ENCODE measurements at regions not wholly inside any gene's neighbourhood (a gene's known extent, or its start where the extent isn't known, plus 50 kb on each side); places are given as distances from the start of the nearest gene placed in this dataset.

GRCh38 chr2:235195921-235196320 is 244.1 kb downstream of the SH3BP4 start:
- H3K4me2 ChIP-seq, result no peak overlapping the region
- no peak for TF ChIP-seq Cebpa-rat (IDR thresholded peaks at IDR 0.05)
- no peak overlapping the region for H3K4me3 ChIP-seq
- no peaks in the 10 kb centered on the region for H3K4me1 ChIP-seq
- no peak overlapping the region for H3K27ac ChIP-seq
- no peaks in the 10 kb centered on the region for H4K20me1 ChIP-seq
- no peak overlapping the region for H3K9ac ChIP-seq
- H3K36me3 ChIP-seq, result no peaks in the 10 kb centered on the region
- no peaks in the 10 kb centered on the region for H3K27me3 ChIP-seq
- H3K9me3 ChIP-seq (replicated peaks in 1 of 11), result no peaks in the 10 kb centered on the region; a peak in 1 of 22 replicates

GRCh38 chr2:235199128-235199527 is 247.3 kb downstream of the SH3BP4 start:
- H3K9ac ChIP-seq, result no peak overlapping the region
- no peaks in the 10 kb centered on the region for H3K27me3 ChIP-seq
- H3K4me3 ChIP-seq, result no peak overlapping the region
- no peak overlapping the region for H3K27ac ChIP-seq
- H3K36me3 ChIP-seq, result no peaks in the 10 kb centered on the region
- H3K4me2 ChIP-seq, result no peak overlapping the region
- peaks cover 0 to 5% (median 0%) of the 10 kb centered on the region in 10 experiments; a peak in 1 of 20 replicates for H3K4me1 ChIP-seq
- no peak for TF ChIP-seq Cebpa-rat (IDR thresholded peaks at IDR 0.05)
- H4K20me1 ChIP-seq, result no peaks in the 10 kb centered on the region
- peaks cover 0 to 7% (median 2%) of the 10 kb centered on the region in 11 experiments; a peak in 16 of 22 replicates for H3K9me3 ChIP-seq (replicated peaks in 1 of 11)

GRCh38 chr2:235200216-235200615 is 248.4 kb downstream of the SH3BP4 start:
- peaks cover 0 to 5% (median 0%) of the 10 kb centered on the region in 10 experiments; a peak in 1 of 20 replicates for H3K4me1 ChIP-seq
- no peak overlapping the region for H3K9ac ChIP-seq
- peaks cover 0 to 16% (median 10%) of the 10 kb centered on the region in 11 experiments; a peak in 17 of 22 replicates for H3K9me3 ChIP-seq (replicated peaks in 1 of 11)
- no peaks in the 10 kb centered on the region for H4K20me1 ChIP-seq
- no peak overlapping the region for H3K4me3 ChIP-seq
- no peak for TF ChIP-seq Cebpa-rat (IDR thresholded peaks at IDR 0.05)
- H3K36me3 ChIP-seq, result no peaks in the 10 kb centered on the region
- H3K27ac ChIP-seq, result no peak overlapping the region
- no peak overlapping the region for H3K4me2 ChIP-seq
- peaks cover 0 to 8% (median 0%) of the 10 kb centered on the region in 11 experiments; a peak in 1 of 22 replicates for H3K27me3 ChIP-seq

GRCh38 chr2:235201756-235202155 is 249.9 kb downstream of the SH3BP4 start:
- H3K27ac ChIP-seq, result no peak overlapping the region
- no peaks in the 10 kb centered on the region for H4K20me1 ChIP-seq
- TF ChIP-seq Cebpa-rat (IDR thresholded peaks at IDR 0.05), result no peak
- no peak overlapping the region for H3K4me3 ChIP-seq
- no peaks in the 10 kb centered on the region for H3K36me3 ChIP-seq
- peaks cover 0 to 9% (median 0%) of the 10 kb centered on the region in 11 experiments; a peak in 3 of 22 replicates for H3K27me3 ChIP-seq
- H3K4me2 ChIP-seq, result 0 out of 22 replicates have a peak overlapping the region, but pooled peaks of 1 of the 11 experiments have one; percentile 16
- no peak overlapping the region for H3K9ac ChIP-seq
- peaks cover 0 to 13% (median 6%) of the 10 kb centered on the region in 10 experiments; a peak in 15 of 20 replicates for H3K4me1 ChIP-seq
- H3K9me3 ChIP-seq (replicated peaks in 1 of 11), result peaks cover 0 to 16% (median 10%) of the 10 kb centered on the region in 11 experiments; a peak in 17 of 22 replicates

GRCh38 chr2:235204948-235205347 is 253.1 kb downstream of the SH3BP4 start:
- Histone ChIP-seq H3K4me2 (no peak overlapping the region), H3K27me3 (peaks cover 0 to 24% (median 0%) of the 10 kb centered on the region in 11 experiments; a peak in 5 of 22 replicates), H3K9ac (no peak overlapping the region), H3K4me1 (peaks cover 0 to 31% (median 17%) of the 10 kb centered on the region in 10 experiments; a peak in 15 of 20 replicates), H4K20me1 (no peaks in the 10 kb centered on the region), H3K36me3 (no peaks in the 10 kb centered on the region), H3K4me3 (no peak overlapping the region), H3K9me3 (replicated peaks in 1 of 11) (peaks cover 7 to 29% (median 25%) of the 10 kb centered on the region in 11 experiments), H3K27ac (no peak overlapping the region)
- no peak for TF ChIP-seq Cebpa-rat (IDR thresholded peaks at IDR 0.05)

- Histone ChIP-seq H3K4me3 (no peak overlapping the region), H3K4me1 (peaks cover 0 to 31% (median 17%) of the 10 kb centered on the region in 10 experiments; a peak in 15 of 20 replicates), H3K4me2 (peak overlapping the region in 9 of 11 experiments; percentile 2 to 80 (median 71); a peak in 14 of 22 replicates)
Measured at GRCh38 chr2:235206399-235206798, 254.6 kb downstream of the SH3BP4 start.

GRCh38 chr2:235206980-235207579 is 255.3 kb downstream of the SH3BP4 start:
- H3K9ac ChIP-seq, result no peak overlapping the region
- H3K4me2 ChIP-seq, result peak overlapping the region in 9 of 11 experiments; percentile 2 to 80 (median 71); a peak in 16 of 22 replicates
- H3K4me3 ChIP-seq, result no peak overlapping the region
- H4K20me1 ChIP-seq, result no peaks in the 10 kb centered on the region
- H3K27me3 ChIP-seq, result peaks cover 0 to 24% (median 0%) of the 10 kb centered on the region in 11 experiments; a peak in 5 of 22 replicates
- peaks cover 0 to 29% (median 17%) of the 10 kb centered on the region in 10 experiments; a peak in 15 of 20 replicates for H3K4me1 ChIP-seq
- H3K9me3 ChIP-seq (replicated peaks in 1 of 11), result peaks cover 15 to 43% (median 28%) of the 10 kb centered on the region in 11 experiments
- no peak for TF ChIP-seq Cebpa-rat (IDR thresholded peaks at IDR 0.05)
- H3K27ac ChIP-seq, result no peak overlapping the region
- no peaks in the 10 kb centered on the region for H3K36me3 ChIP-seq

More at GRCh38 chr2:235206399-235206798, 254.6 kb downstream of the SH3BP4 start:
- no peak overlapping the region for H3K9ac ChIP-seq
- no peaks in the 10 kb centered on the region for H4K20me1 ChIP-seq
- TF ChIP-seq Cebpa-rat (IDR thresholded peaks at IDR 0.05), result no peak
- H3K9me3 ChIP-seq (replicated peaks in 1 of 11), result peaks cover 15 to 43% (median 28%) of the 10 kb centered on the region in 11 experiments
- no peak overlapping the region for H3K27ac ChIP-seq
- peaks cover 0 to 24% (median 0%) of the 10 kb centered on the region in 11 experiments; a peak in 5 of 22 replicates for H3K27me3 ChIP-seq
- no peaks in the 10 kb centered on the region for H3K36me3 ChIP-seq

GRCh38 chr2:235211056-235211455 is 259.2 kb downstream of the SH3BP4 start:
- Histone ChIP-seq H3K9me3 (replicated peaks in 1 of 11) (peaks cover 12 to 34% (median 16%) of the 10 kb centered on the region in 11 experiments; a peak in 20 of 22 replicates), H3K4me1 (peaks cover under 1 to 28% (median 17%) of the 10 kb centered on the region in 10 experiments; a peak in 18 of 20 replicates), H3K27ac (no peak overlapping the region), H3K9ac (no peak overlapping the region), H3K36me3 (no peaks in the 10 kb centered on the region), H4K20me1 (no peaks in the 10 kb centered on the region), H3K4me3 (no peak overlapping the region), H3K27me3 (peaks cover 0 to 16% (median 0%) of the 10 kb centered on the region in 11 experiments; a peak in 4 of 22 replicates), H3K4me2 (no peak overlapping the region)
- TF ChIP-seq Cebpa-rat (IDR thresholded peaks at IDR 0.05), result no peak

GRCh38 chr2:235212501-235213158 is 260.8 kb downstream of the SH3BP4 start:
- H3K4me2 ChIP-seq, result no peak overlapping the region

More at GRCh38 chr2:235212501-235213158, 260.8 kb downstream of the SH3BP4 start:
- Histone ChIP-seq H3K9ac (no peak overlapping the region), H3K27me3 (peaks cover 0 to 9% (median 0%) of the 10 kb centered on the region in 11 experiments; a peak in 3 of 22 replicates), H3K27ac (no peak overlapping the region), H3K4me1 (peaks cover 10 to 20% (median 14%) of the 10 kb centered on the region in 10 experiments), H3K9me3 (replicated peaks in 1 of 11) (peaks cover 12 to 34% (median 16%) of the 10 kb centered on the region in 11 experiments; a peak in 20 of 22 replicates), H4K20me1 (no peaks in the 10 kb centered on the region), H3K36me3 (no peaks in the 10 kb centered on the region), H3K4me3 (no peak overlapping the region)
- no peak for TF ChIP-seq Cebpa-rat (IDR thresholded peaks at IDR 0.05)
